KBM-7 (cell line): ENCODE measurements at regions not wholly inside any gene's neighbourhood (a gene's known extent, or its start where the extent isn't known, plus 50 kb on each side); places are given as distances from the start of the nearest gene placed in this dataset.
"Not testable (repeated sequence)": the region's sequence is repeated elsewhere in the genome, so short reads cannot be mapped to it uniquely, and the experiment has no call there.

Source experiments
- DNase-seq: peaks from one replicate; pipeline ENCODE4 v3.0.0-alpha.2; 2015
- in situ Hi-C: fragments of 300-500 bp; cut with MboI; formaldehyde crosslinking; loops from 2 replicates; pipeline ENCODE4 v1.14.3; 2020; ENCODE audit warnings: low sequenced_read_pairs, low pct_unique_long_range_greater_than_20kb, mixed read lengths

DNA sequence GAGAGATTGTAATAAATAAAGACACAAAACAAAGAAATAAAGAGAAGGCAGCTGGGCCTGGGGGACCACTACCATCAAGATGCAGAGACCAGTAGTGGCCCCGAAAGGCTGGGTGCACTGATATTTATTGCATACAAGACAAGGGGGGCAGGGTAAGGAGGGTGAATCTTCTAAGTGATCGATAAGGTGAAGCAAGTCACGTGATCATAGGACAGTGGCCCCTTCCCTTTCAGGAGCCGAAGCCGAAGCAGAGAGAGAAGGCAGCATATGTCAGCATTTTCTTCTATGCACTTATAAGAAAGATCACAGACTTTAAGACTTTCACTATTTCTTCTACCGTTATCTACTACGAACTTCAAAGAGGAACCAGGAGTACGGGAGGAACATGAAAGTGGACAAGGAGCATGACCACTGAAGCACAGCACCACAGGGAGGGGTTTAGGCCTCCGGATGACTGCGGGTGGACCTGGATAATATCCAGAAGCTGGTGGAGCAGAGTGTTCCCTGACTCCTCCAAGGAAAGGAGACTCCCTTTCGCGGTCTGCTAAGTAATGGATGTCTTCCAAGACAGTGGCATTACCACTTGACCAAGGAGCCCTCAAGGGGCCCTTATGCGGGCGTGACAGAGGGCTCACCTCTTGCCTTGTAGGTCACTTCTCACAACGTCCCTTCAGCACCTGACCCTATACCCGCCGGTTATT, 126.4 kb downstream of the RBM46 start:
- in situ Hi-C loops, DNase-seq: not testable (repeated sequence)

DNA sequence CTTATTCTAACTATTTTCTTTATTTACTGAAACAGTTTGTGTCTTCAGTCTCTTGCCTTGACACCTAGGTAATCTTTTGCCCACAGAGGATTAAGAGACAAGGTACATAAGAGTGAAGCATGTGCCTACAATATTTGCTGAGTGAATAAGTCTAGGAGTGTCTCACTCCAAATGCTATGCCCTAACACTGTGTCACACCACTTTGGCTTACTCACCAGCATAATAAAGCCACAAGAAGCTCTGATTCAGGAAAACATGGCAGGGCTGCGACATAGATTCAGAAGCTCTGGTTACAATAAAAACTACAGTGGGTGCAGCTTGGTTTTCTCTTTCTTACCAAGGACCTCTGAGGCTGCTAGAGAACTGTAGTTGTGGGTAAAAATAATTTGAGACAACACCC, 127.1 kb downstream of the RBM46 start:
- no peak for DNase-seq
- in situ Hi-C loops, result no loop called here

DNA sequence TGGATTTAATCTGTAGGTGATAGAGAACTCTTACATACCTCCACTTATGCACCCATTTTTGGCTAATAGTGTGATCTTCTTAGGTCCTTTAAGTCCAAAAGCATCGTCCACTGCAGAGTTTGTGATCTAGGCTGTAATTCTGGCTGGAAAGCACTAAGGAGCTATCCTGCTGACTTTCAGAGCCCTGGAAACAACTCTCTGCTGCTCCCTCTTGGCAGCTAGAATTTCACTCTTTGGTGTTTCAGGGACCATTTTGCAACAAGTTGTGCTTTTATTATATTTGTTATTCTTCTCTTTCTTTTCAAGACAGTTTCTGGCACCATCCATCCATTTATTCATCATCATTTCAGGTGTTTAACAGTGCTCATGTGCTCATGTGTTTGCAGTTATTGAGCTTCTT, 130.0 kb downstream of the RBM46 start:
- in situ Hi-C loops, result no loop called here
- DNase-seq, result no peak

DNA sequence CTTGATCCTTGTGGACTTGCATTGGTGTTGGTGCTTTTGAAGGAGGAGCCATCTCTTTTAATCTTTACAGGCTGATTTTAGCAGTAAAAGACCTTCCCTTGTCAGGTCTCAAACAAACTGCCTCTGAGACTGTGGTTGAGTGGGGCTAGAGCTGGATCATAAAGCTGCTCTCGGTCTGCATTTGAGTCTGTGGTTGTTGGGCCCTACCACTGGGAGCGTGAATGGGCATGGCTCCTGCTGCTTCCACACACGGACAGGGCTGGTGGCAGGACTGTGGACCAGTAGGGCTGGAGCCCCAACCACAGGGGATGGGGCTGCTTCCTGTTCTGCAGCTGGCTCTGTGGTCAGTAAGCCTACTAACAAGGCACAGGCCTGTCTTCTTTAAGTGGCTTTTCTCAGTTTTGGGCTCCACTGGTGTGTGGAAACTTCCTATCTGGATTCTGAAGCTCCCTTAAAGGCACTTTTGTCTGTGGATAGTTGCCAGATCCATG, 130.6 kb downstream of the RBM46 start:
- no peak for DNase-seq
- in situ Hi-C loops, result no loop called here

DNA sequence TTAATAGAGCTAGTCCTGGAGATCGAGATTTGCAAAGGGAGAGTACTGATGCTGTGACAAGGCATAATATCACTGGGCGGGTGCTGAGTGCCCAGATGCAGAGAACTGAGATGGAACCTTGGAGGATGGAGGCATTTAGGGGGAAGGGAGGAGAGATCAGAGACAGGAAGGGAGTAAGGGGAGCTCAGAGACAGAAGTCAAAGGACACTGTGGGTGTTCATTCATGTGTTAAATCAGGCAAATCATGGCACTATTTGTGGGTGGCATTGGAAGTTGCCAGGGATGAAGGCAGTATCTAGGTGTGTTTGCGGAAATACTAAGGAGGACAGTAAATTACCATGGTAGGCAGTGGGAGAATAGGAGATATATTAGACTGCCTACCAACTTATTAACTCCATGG, 135.0 kb downstream of the RBM46 start:
- in situ Hi-C loops, result no loop called here
- DNase-seq, result no peak

DNA sequence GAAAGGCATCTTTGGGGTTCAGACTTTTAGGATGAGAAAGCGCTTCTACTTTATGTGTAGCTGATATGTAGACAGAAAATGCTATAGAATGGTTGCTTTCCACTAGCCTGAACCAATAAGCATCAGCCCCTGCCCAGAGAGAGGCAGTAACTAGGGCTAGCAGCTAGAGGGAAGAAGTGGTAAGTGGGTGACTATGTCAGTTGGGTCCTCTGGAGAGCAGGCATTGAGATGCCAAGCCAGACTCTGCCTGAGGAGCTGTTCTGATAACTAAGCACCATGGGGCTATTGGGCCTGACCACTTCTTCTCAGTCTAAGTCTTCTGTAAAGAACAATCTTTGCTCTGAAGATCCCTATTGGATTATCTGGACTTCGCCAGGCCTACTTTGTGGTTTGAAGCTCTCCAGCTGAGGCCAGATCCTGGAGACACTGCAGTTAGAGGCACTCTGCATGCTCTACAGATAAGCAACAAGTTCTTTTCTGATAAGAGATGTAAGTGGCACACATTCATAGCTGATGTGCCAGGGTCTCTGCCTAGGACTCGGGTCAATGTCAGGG, 146.1 kb downstream of the RBM46 start:
- DNase-seq, result no peak
- in situ Hi-C loops, result no loop called here

DNA sequence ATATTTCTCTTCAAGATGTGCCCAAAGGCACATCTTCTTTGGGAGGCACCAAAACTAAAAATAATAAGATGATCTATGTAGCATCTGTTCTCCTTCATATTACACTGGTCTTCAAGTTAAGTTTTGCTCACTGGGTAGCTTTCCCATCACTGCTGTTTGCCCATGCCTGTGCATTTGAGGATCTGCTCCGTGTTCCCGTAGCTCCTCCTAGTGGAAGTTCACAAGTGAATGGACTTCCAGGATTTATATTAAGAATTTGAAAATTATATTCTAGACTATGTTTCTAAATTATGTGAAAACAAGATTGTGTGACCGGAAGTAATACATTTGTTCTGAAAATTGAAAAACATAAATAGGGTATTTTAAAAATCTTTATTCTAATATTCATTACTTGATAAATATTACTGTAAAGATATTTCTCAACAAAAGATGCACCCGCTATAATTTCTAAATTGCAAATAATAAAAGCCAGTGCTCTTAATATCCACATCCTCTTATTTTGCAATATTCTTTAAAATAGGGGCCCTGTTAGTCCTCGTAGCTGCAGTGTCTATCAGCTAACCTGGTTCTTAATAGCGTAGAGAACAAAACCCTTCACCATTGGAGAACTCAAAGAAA, 147.7 kb downstream of the RBM46 start:
- in situ Hi-C loops, result no loop called here
- DNase-seq, result no peak

DNA sequence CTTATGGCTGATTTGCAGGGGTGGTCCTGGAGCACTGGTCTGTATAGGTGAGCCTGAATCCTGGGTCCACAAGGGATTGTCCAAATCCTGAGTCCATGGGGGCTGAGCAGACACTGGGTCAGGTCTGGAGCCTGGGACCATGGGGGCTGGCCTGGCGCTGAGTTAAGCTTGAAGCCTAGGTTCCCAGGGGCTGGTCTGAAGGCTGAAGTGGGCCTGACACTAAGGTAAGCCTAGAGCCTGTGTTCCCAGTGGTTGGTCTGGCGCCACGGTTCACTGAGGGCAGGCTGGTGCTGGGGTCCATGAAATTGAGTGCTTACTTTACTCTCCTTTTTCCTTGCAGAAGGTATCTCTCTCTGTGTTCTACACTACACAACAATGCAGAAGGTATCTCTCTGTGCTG, 155.8 kb downstream of the RBM46 start:
- in situ Hi-C loops, result no loop called here
- no peak for DNase-seq

DNA sequence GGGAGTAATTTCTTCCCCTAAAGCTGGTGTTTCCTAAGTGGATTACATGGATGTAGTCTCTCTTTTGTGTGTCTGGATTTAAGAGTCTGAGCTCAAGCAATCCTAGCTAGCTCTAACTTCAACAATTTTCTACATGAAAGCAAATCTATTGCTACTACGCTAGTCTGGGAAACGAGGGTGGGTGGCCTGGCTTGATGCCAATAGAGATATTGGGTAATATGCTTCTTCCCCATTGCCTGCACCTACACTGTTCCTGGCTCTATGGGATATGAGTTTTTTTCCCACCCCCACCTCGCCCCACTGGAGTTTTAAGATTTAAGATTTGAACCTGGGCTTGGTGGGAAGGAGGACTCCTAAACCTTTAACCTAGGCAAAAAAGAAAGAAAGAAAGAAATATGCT, 158.8 kb downstream of the RBM46 start:
- in situ Hi-C loops, result no loop called here
- no peak for DNase-seq

DNA sequence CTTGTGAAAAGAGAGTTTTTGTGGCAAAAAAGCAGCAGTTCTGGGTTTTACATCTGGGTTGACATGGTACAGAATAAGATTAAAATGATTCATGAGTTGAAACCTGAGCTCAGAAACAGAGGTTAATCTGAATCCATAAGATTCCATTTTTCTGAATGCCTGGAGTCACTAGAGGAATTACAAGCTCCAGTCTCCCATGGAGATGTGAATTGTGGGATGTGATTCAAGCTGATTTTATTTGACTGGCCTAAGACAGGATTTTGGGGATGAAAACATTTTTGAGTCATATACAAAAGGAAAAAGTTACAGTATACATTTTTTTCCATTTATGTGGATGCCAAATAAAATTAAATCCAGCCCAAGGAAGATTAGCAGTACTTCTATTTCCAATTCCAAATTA, 161.1 kb downstream of the RBM46 start:
- no peak for DNase-seq
- in situ Hi-C loops, result no loop called here

DNA sequence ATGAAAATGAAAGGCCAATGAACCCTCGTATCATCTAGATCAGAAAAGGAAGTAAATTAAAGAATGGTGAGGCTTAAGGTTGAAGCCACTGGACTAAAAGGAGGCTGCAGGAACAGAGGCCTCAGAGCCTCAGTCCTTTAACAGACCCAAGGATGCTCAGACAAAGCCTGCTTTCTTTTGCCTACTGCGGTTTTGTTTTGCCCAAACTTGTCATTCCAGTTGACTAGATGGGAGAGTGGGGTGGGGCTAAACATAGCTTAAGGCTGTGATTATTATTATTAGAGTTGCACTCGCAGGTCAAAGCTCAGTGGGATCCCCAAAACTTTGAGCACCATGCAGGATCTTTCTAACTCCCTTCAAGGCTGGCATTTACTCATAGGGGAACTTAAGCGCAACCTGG, 163.9 kb downstream of the RBM46 start:
- in situ Hi-C loops, result no loop called here

DNA sequence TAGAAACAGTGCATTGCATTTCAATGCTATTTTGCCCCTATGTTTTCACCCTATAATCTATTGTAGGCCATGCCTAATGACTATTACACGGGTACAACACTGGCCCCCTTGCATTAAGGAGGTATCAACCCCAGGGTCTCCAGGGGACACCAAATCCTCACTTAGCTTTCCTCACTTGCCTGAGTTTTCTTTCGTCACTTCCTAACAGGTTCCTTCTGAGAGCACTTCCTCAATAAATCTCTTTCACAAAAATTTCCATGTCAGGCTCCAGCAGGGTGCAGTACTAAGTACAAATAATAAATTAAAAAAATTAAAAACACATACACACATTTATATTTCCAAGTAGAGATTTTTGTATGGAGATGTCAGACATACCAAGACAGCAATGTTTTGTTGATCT, 165.0 kb downstream of the RBM46 start:
- in situ Hi-C loops, result no loop called here
- DNase-seq, result no peak

More for the DNA sequence above, 163.9 kb downstream of the RBM46 start:
- no peak for DNase-seq

DNA sequence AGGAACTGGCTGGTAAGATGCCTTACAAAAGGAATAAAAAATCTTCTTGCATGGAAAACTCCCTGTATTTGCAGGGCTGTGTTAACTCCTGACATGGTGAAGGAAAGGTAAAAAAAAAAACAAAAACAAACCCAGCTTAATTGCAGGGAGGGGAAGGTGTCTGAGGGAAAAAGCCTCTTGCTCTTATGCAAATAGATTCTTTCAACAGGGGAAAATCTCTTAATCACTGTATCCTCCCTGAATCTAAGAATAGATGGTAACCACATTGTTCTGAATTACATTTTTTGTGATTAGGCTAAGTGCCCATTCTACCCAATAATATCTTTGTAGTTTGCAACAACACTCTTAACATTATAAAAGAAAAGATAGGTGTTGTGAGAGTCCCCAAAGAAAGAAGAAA, 172.6 kb downstream of the RBM46 start:
- no peak for DNase-seq

DNA sequence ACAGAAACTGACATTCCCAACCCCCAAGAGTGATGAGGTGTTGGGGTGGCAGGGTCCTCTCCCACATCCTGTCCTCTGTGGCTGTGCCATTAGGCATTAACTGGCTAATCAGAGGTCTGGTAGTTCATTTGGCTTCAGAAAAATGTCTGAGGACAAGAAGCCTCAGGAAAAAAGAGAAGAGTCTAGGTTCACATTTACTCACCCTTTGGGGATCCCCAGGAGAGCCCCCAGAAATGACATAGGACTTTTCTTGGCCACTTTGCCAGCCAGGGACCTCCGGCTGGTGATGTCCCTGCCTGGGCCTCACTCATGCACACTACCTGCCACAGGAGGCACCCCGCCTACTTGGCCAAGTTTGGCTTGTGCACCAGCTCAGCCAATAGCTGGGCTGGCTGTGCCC, 173.0 kb downstream of the RBM46 start:
- DNase-seq, result no peak
- in situ Hi-C loops, result no loop called here

More for the DNA sequence above, 172.6 kb downstream of the RBM46 start:
- in situ Hi-C loops, result no loop called here

DNA sequence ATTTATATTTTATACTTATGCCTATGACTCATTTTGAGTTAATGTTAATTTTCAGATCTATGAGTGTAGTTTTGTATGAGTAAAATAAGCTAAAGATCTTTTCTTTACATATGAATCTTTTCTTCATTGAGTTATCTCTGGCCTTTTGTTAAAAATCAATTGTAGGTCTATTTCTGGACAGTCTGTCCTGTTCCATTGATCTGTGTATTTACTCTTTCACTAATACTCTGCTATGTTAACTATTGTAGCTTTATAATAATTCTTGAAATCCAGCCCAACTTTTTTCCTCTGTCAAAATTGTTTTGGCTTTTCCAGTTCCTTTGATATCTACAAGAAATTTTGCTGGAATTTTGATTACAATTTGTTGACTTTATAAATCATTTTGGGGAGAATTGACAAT, 177.0 kb downstream of the RBM46 start:
- in situ Hi-C loops, result no loop called here
- no peak for DNase-seq

DNA sequence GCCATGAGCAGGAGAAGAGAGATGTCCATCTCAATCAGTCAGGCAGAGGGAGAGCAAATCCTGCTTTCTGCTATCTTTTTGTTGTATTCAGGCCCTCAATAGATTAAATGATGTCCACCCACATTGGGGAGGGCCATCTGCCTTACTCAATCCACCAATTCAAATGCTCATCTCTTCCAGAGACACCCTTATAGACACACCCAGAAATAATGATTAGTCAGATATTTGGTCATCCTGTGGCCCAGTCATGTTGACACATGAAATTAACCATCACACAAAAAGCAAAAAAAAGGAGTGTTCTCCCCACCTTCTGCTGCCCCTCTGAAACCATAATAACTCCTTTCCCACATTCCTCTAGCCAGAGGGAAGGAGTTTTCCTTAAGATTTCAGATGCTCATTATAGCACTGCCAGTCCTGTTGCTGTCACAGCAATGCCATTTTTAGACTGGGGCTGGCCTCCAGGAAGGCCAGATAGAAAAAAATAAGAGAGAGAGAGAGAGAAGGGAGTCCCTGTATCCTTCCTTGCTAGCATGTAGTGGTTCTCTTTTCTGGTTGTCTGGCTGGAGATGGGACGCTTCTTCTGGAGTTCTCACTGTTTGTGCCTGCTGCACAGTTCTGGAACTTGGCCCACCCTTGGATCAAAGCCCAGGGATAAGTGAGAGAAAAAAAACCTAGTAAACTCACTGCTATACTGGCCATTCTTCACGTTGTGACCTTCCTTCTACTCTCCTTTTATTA, 177.7 kb downstream of the RBM46 start:
- no peak for DNase-seq
- in situ Hi-C loops, result no loop called here

DNA sequence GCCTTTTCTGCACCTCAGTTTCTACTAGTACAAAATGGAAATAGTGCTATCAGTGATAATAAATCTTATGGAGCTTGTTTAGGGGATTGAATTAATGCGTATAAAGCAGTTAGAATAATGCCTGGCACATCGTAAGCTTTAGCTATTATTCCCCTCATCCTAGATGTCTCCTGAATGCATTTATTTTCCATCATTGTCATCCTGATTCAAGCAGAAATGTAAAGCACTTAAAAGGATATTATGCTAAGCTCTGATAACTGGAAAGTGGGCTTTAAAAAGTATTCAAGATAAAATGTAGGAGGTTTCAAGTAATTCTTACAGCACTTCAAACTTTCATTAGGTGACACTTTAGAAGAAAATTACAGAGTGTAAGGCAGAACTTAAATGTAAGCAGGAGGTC, 178.7 kb downstream of the RBM46 start:
- in situ Hi-C loops, result no loop called here
- no peak for DNase-seq

DNA sequence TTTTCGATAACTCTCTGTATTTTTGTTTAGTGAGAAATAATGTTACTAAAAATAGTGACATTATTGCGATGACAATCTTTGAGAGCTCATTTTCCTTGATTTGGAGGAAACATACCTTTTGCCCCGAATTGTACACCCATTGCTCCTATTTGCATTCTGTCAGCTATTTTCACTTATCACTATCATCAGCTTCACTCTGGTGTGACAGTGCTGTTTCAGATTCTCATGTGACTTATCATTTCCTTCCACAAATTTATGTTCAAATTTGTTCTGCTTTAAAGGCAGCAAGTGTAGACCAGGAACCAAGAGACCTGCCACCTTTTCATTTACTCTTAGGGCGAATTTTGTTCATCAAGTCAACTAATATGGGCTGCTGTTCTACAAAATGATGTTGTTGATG, 179.4 kb downstream of the RBM46 start:
- in situ Hi-C loops, result no loop called here
- DNase-seq, result no peak

DNA sequence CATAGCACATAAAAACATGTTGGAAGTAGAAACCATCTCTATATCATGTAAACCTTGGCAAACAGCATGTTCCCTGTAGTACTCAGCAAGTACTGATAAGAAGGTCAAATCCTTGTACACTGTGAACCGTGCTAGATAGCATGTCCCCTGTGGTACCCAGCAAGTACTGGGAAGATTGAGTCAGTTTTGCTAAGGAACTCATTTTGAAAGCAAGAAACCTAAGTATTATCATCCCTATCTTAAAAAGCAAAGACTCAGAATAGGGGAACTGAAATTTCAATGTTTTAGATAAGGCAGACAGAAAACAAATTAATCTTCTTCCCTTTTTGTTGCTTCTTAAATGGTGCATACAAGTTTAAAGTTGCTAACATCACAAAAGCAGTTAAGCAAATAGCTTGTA, 180.2 kb downstream of the RBM46 start:
- DNase-seq, result no peak
- in situ Hi-C loops, result no loop called here
